Body of pancreas (tissue), 4 donors: ENCODE measurements at regions not wholly inside any gene's neighbourhood (a gene's known extent, or its start where the extent isn't known, plus 50 kb on each side); places are given as distances from the start of the nearest gene placed in this dataset.

ENCODE experiments used
- POLR2A ChIP-seq, 3 donors: fragments of 450-650 bp; IDR thresholded peaks; one replicate each; pipeline ENCODE4 v1.6.1; 2016; ENCODE audit warnings: antibody characterized with exemption in 3 of 3, mild to moderate bottlenecking in 2 of 3
- TF ChIP-seq, protein P1 (sequence below), 7 experiments: fragments of 450-650 bp in 4 of 7; fragments of 200-600 bp in 3 of 7; sonication (generic) in 3 of 7; IDR thresholded peaks; one replicate each; pipeline ENCODE4 v1.5.1; 2016 to 2019; ENCODE audit warnings: antibody characterized with exemption in 7 of 7

DNA sequence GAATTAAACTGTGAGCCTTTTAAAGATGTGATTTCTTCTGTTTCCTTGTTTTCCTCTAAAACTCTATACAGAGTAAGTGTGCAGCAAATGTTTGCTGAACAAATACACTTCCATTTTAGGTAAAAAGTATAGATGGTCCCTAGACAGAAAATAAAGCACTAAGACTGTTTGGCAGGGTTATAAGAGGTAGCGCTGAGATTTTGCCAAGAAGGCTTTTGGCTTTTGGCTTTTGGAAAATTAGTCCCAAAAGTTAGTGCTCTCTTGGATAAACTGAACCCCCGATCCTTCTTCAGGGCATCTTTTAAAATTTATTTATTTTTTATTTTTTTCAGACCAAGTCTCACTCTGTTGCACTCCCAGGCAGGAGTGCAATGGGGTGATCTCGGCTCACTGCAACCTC, 175.7 kb upstream of the NRP1 start:
- TF ChIP-seq, protein P1, sequence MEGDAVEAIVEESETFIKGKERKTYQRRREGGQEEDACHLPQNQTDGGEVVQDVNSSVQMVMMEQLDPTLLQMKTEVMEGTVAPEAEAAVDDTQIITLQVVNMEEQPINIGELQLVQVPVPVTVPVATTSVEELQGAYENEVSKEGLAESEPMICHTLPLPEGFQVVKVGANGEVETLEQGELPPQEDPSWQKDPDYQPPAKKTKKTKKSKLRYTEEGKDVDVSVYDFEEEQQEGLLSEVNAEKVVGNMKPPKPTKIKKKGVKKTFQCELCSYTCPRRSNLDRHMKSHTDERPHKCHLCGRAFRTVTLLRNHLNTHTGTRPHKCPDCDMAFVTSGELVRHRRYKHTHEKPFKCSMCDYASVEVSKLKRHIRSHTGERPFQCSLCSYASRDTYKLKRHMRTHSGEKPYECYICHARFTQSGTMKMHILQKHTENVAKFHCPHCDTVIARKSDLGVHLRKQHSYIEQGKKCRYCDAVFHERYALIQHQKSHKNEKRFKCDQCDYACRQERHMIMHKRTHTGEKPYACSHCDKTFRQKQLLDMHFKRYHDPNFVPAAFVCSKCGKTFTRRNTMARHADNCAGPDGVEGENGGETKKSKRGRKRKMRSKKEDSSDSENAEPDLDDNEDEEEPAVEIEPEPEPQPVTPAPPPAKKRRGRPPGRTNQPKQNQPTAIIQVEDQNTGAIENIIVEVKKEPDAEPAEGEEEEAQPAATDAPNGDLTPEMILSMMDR (IDR thresholded peaks at IDR 0.05) = no peak
- TF ChIP-seq POLR2A (IDR thresholded peaks at IDR 0.05) = no peak
